ENCODE measurements at regions not wholly inside any gene's neighbourhood (a gene's known extent, or its start where the extent isn't known, plus 50 kb on each side); places are given as distances from the start of the nearest gene placed in this dataset.

- Histone ChIP-seq H3K4me2 (ENCODE audit: low read length) (no peak overlapping the region), H3K36me3 (ENCODE audit: control insufficient read depth in 1 of 2, insufficient read depth in 2 of 2, low read length in 2 of 2) (no peaks in the 10 kb centered on the region), H3K9me2 (ENCODE audit: insufficient read depth) (no peaks in the 10 kb centered on the region), H4K20me1 (ENCODE audit: insufficient read depth) (no peaks in the 10 kb centered on the region), H3K27me3 (ENCODE audit: insufficient read depth, low read length) (no peaks in the 10 kb centered on the region), H3K4me3 (replicated peaks in 1 of 2; ENCODE audit: low read depth in 1 of 2, low read length in 2 of 2) (no peak overlapping the region), H3K79me2 (ENCODE audit: insufficient read depth, low read length) (no peaks in the 10 kb centered on the region), H3K4me1 (ENCODE audit: control insufficient read depth in 1 of 2, insufficient read depth in 2 of 2, low read length in 2 of 2) (no peaks in the 10 kb centered on the region), H3K27ac (ENCODE audit: low read depth, low read length) (no peak overlapping the region), H3K9me3 (ENCODE audit: control insufficient read depth in 1 of 2, insufficient read depth in 1 of 2, low read depth in 1 of 2, low read length in 2 of 2) (no peaks in the 10 kb centered on the region), H2AFZ (ENCODE audit: low read depth, low read length, poor library complexity, severe bottlenecking) (no peak overlapping the region), H3K9ac (ENCODE audit: low read length) (no peak overlapping the region)
- ChIA-PET RAD21 (ENCODE audit: low non-redundant PET in 1 of 2, low total read pairs in 2 of 2, uncharacterized antibody in 2 of 2, unreplicated experiment in 2 of 2) (no interaction called here), POLR2A (no interaction called here), CTCF (no interaction called here)
- BruUV-seq (replicated peaks), result no TSS peak
- ATAC-seq (no peak), DNase-seq (ENCODE audit: low read depth, low spot score) (no peak)
- intact Hi-C loops (cut with micrococcal nuclease), result no loop called here
- TF ChIP-seq ZNF274 (IDR thresholded peaks at IDR 0.05; ENCODE audit: low read depth, low read length), result no peak
- TF ChIP-seq EZH2phosphoT487 (IDR thresholded peaks at IDR 0.05; ENCODE audit: borderline replicate concordance), result no peak
- TF ChIP-seq YY1 (IDR thresholded peaks at IDR 0.05; ENCODE audit: extremely low read depth, insufficient replicate concordance, low read depth, low read length), result no peak
- no peak for TF ChIP-seq MAX (IDR thresholded peaks at IDR 0.05)
- no peak for TF ChIP-seq SP1 (IDR thresholded peaks at IDR 0.05; ENCODE audit: low read depth)
- TF ChIP-seq SRF (IDR thresholded peaks at IDR 0.05; ENCODE audit: low read depth), result no peak
- TF ChIP-seq SIN3A (IDR thresholded peaks at IDR 0.05; ENCODE audit: low read depth), result no peak
- no peak for TF ChIP-seq RAD21 (IDR thresholded peaks at IDR 0.05; ENCODE audit: low read depth)
- no peak for TF ChIP-seq FOSL1 (IDR thresholded peaks at IDR 0.05; ENCODE audit: low read depth)
- TF ChIP-seq EZH2 (IDR thresholded peaks at IDR 0.05), result no peak
- TF ChIP-seq TCF7L2 (IDR thresholded peaks at IDR 0.05; ENCODE audit: borderline replicate concordance, extremely low read depth, insufficient read depth, insufficient read length), result no peak
- TF ChIP-seq ZFX (IDR thresholded peaks at IDR 0.05), result no peak
- no peak for TF ChIP-seq EGR1 (IDR thresholded peaks at IDR 0.05; ENCODE audit: low read depth)
- no peak for TF ChIP-seq ATF3 (IDR thresholded peaks at IDR 0.05)
- TF ChIP-seq CEBPB (IDR thresholded peaks at IDR 0.05; ENCODE audit: low read depth), result no peak
- TF ChIP-seq ZBTB33 (IDR thresholded peaks at IDR 0.05; ENCODE audit: extremely low read depth, insufficient replicate concordance, low read length), result no peak
- TF ChIP-seq POLR2AphosphoS5 (IDR thresholded peaks at IDR 0.05; ENCODE audit: low read depth, low read length), result no peak
- TF ChIP-seq POLR2A (IDR thresholded peaks at IDR 0.05; ENCODE audit: borderline replicate concordance, extremely low read depth, insufficient read depth, insufficient read length), result no peak
Measured at GRCh38 chr4:178976861-178977260, 1534.6 kb upstream of the AGA start.

All from HCT116 (cell line).